SK-N-SH treated with all-trans-retinoic acid at 6 μM for 48 hours (cell line): ENCODE measurements at regions not wholly inside any gene's neighbourhood (a gene's known extent, or its start where the extent isn't known, plus 50 kb on each side); places are given as distances from the start of the nearest gene placed in this dataset.

ENCODE experiments used
- ARNTL ChIP-seq: fragments of 450-650 bp; formaldehyde crosslinking; IDR thresholded peaks from 2 replicates; pipeline ENCODE4 v1.5.0; 2020; ENCODE audit warnings: low read depth, mild to moderate bottlenecking, moderate library complexity, borderline replicate concordance
- BACH2 ChIP-seq: fragments of 250-450 bp; sonication (Bioruptor Pico); IDR thresholded peaks from 2 replicates; pipeline ENCODE4 v1.9.0; 2021; ENCODE audit warnings: mild to moderate bottlenecking, borderline replicate concordance
- CREB5 ChIP-seq: fragments of 250-450 bp; sonication (Bioruptor Pico); IDR thresholded peaks from 2 replicates; pipeline ENCODE4 v1.5.1; 2020; ENCODE audit warnings: low read depth, mild to moderate bottlenecking, moderate library complexity
- CSDC2 ChIP-seq: fragments of 250-450 bp; sonication (Bioruptor Pico); IDR thresholded peaks from 2 replicates; pipeline ENCODE4 v1.5.0; 2020; ENCODE audit warnings: mild to moderate bottlenecking, moderate library complexity
- ESRRG ChIP-seq: fragments of 250-450 bp; sonication (Bioruptor Pico); IDR thresholded peaks from 2 replicates; pipeline ENCODE4 v1.6.1; 2021; ENCODE audit warnings: mild to moderate bottlenecking
- GLIS3 ChIP-seq: fragments of 250-450 bp; sonication (Bioruptor Pico); IDR thresholded peaks from 2 replicates; pipeline ENCODE4 v1.5.0; 2020; ENCODE audit warnings: mild to moderate bottlenecking, moderate library complexity
- ISL1 ChIP-seq: fragments of 250-450 bp; sonication (Bioruptor Pico); IDR thresholded peaks from 2 replicates; pipeline ENCODE4 v2.1.2; 2022; ENCODE audit warnings: mild to moderate bottlenecking, moderate library complexity
- PATZ1 ChIP-seq: fragments of 250-450 bp; sonication (Bioruptor Pico); IDR thresholded peaks from 2 replicates; pipeline ENCODE4 v1.8.0; 2020; ENCODE audit warnings: mild to moderate bottlenecking, moderate library complexity, borderline replicate concordance
- PPARA ChIP-seq: fragments of 250-450 bp; sonication (Bioruptor Pico); IDR thresholded peaks from 2 replicates; pipeline ENCODE4 v1.5.0; 2020; ENCODE audit warnings: mild to moderate bottlenecking, borderline replicate concordance
- RARB ChIP-seq: fragments of 250-450 bp; sonication (Bioruptor Pico); IDR thresholded peaks from 2 replicates; pipeline ENCODE4 v1.8.0; 2021; ENCODE audit warnings: mild to moderate bottlenecking, moderate library complexity
- ZC3H10 ChIP-seq: fragments of 250-450 bp; sonication (Bioruptor Pico); IDR thresholded peaks from 2 replicates; pipeline ENCODE4 v1.5.1; 2021; ENCODE audit warnings: mild to moderate bottlenecking, moderate library complexity
- ZFP3 ChIP-seq: fragments of 250-450 bp; sonication (Bioruptor Pico); IDR thresholded peaks from 2 replicates; pipeline ENCODE4 v1.5.0; 2020; ENCODE audit warnings: mild to moderate bottlenecking, moderate library complexity
- ZFP30 ChIP-seq: fragments of 450-650 bp; formaldehyde crosslinking; IDR thresholded peaks from 2 replicates; pipeline ENCODE4 v1.5.0; 2022; ENCODE audit warnings: mild to moderate bottlenecking, moderate library complexity
- ZNF8 ChIP-seq: fragments of 450-650 bp; formaldehyde crosslinking; IDR thresholded peaks from 2 replicates; pipeline ENCODE4 v1.5.0; 2020; ENCODE audit warnings: mild to moderate bottlenecking, moderate library complexity

- TF ChIP-seq CREB5 (CRISPR knock-in tag) (no peak), ESRRG (CRISPR knock-in tag) (no peak), PATZ1 (CRISPR knock-in tag) (no peak), ISL1 (no peak), ZFP3 (no peak), GLIS3 (CRISPR knock-in tag) (no peak), BACH2 (CRISPR knock-in tag) (no peak), PPARA (no peak), CSDC2 (no peak), RARB (CRISPR knock-in tag) (no peak), ARNTL (CRISPR knock-in tag) (no peak), ZNF8 (CRISPR knock-in tag) (no peak), ZFP30 (CRISPR knock-in tag) (no peak), ZC3H10 (CRISPR knock-in tag) (no peak)
Observed at GRCh38 chr3:80998022-80998421, 763.4 kb downstream of the GBE1 start.
